ENCODE measurements at regions not wholly inside any gene's neighbourhood (a gene's known extent, or its start where the extent isn't known, plus 50 kb on each side); places are given as distances from the start of the nearest gene placed in this dataset.
"Not testable (repeated sequence)": the region's sequence is repeated elsewhere in the genome, so short reads cannot be mapped to it uniquely, and the experiment has no call there.

GRCh38 chrX:65971151-65971550, 68.7 kb downstream of the VSIG4 start:
- no peaks in the 10 kb centered on the region for H3K36me3 ChIP-seq (ENCODE audit: insufficient read depth, low read length)
- no peaks in the 10 kb centered on the region for H3K4me1 ChIP-seq (ENCODE audit: insufficient read depth, low read length)
- H3K9ac ChIP-seq (ENCODE audit: low read length) = no peak overlapping the region
- H3K9me3 ChIP-seq (ENCODE audit: low read length) = no peaks in the 10 kb centered on the region
- H3K27me3 ChIP-seq (ENCODE audit: control insufficient read depth in 1 of 2, insufficient read depth in 2 of 2, low read length in 2 of 2) = peaks cover 0 to 16% of the 10 kb centered on the region in 2 donors
- no peak overlapping the region for H3K27ac ChIP-seq (ENCODE audit: low read depth, low read length)
- peak overlapping the region in 1 of 2 donors; percentile 5 for H3K4me3 ChIP-seq (ENCODE audit: low read depth in 1 of 2, low read length in 2 of 2)

- H3K4me3 ChIP-seq (ENCODE audit: low read depth in 1 of 2, low read length in 2 of 2); H3K9me3 ChIP-seq (ENCODE audit: low read length); H3K4me1 ChIP-seq (ENCODE audit: insufficient read depth, low read length); H3K27ac ChIP-seq (ENCODE audit: low read depth, low read length); H3K36me3 ChIP-seq (ENCODE audit: insufficient read depth, low read length); H3K9ac ChIP-seq (ENCODE audit: low read length): not testable (repeated sequence)
- H3K27me3 ChIP-seq (ENCODE audit: control insufficient read depth in 1 of 2, insufficient read depth in 2 of 2, low read length in 2 of 2) = peaks cover 0 to 12% of the 10 kb centered on the region in 2 donors
These were observed 72.7 kb downstream of the VSIG4 start for GRCh38 chrX:65967159-65967558.

- Histone ChIP-seq H3K27me3 (ENCODE audit: control insufficient read depth in 1 of 2, insufficient read depth in 2 of 2, low read length in 2 of 2) (no peaks in the 10 kb centered on the region), H3K4me1 (ENCODE audit: insufficient read depth, low read length) (no peaks in the 10 kb centered on the region), H3K36me3 (ENCODE audit: insufficient read depth, low read length) (no peaks in the 10 kb centered on the region), H3K4me3 (ENCODE audit: low read depth in 1 of 2, low read length in 2 of 2) (no peak overlapping the region), H3K9ac (ENCODE audit: low read length) (no peak overlapping the region), H3K27ac (ENCODE audit: low read depth, low read length) (no peak overlapping the region), H3K9me3 (ENCODE audit: low read length) (no peaks in the 10 kb centered on the region)
These were observed 78.2 kb downstream of the VSIG4 start for GRCh38 chrX:65961714-65962113.

- Histone ChIP-seq H3K27ac (ENCODE audit: low read depth, low read length) (no peak overlapping the region), H3K9ac (ENCODE audit: low read length) (no peak overlapping the region), H3K27me3 (ENCODE audit: control insufficient read depth in 1 of 2, insufficient read depth in 2 of 2, low read length in 2 of 2) (no peaks in the 10 kb centered on the region)
These were observed 91.8 kb downstream of the VSIG4 start for GRCh38 chrX:65948103-65948502.

DNA sequence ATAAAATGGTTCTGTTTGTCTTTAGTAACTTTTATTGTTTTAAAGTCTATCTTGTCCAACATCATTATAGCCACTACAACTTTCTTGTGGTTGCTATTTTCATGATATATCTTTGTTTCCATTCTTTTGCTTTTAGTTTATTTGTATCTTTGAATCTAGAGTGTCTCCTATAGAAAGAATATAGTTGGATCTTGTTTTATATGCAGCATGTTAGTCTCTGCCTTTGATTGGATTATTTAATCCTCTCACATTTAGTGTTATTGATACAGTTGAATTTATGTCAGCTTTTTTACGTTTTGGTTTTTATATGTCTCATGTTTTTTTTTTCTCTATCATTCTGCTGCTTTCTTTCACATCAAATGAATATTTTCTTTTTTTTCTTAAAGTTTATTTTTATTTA, 98.1 kb downstream of the VSIG4 start:
- Histone ChIP-seq H3K27ac (ENCODE audit: low read depth, low read length) (no peak overlapping the region), H3K36me3 (ENCODE audit: insufficient read depth, low read length) (no peaks in the 10 kb centered on the region), H3K9ac (ENCODE audit: low read length) (no peak overlapping the region), H3K27me3 (ENCODE audit: control insufficient read depth in 1 of 2, insufficient read depth in 2 of 2, low read length in 2 of 2) (no peaks in the 10 kb centered on the region), H3K4me1 (ENCODE audit: insufficient read depth, low read length) (no peaks in the 10 kb centered on the region), H3K9me3 (ENCODE audit: low read length) (no peaks in the 10 kb centered on the region), H3K4me3 (ENCODE audit: low read depth in 1 of 2, low read length in 2 of 2) (no peak overlapping the region)

More at GRCh38 chrX:65948103-65948502, 91.8 kb downstream of the VSIG4 start:
- H3K9me3 ChIP-seq (ENCODE audit: low read length) = no peaks in the 10 kb centered on the region
- no peaks in the 10 kb centered on the region for H3K36me3 ChIP-seq (ENCODE audit: insufficient read depth, low read length)
- H3K4me1 ChIP-seq (ENCODE audit: insufficient read depth, low read length) = no peaks in the 10 kb centered on the region
- no peak overlapping the region for H3K4me3 ChIP-seq (ENCODE audit: low read depth in 1 of 2, low read length in 2 of 2)

GRCh38 chrX:65933085-65933589, 106.7 kb downstream of the VSIG4 start:
- Histone ChIP-seq H3K27me3 (ENCODE audit: control insufficient read depth in 1 of 2, insufficient read depth in 2 of 2, low read length in 2 of 2) (peaks cover 0 to 8% of the 10 kb centered on the region in 2 donors), H3K4me1 (ENCODE audit: insufficient read depth, low read length) (no peaks in the 10 kb centered on the region), H3K4me3 (ENCODE audit: low read depth in 1 of 2, low read length in 2 of 2) (no peak overlapping the region), H3K9me3 (ENCODE audit: low read length) (no peaks in the 10 kb centered on the region), H3K36me3 (ENCODE audit: insufficient read depth, low read length) (no peaks in the 10 kb centered on the region), H3K9ac (ENCODE audit: low read length) (no peak overlapping the region), H3K27ac (ENCODE audit: low read depth, low read length) (no peak overlapping the region)

- Histone ChIP-seq H3K36me3 (ENCODE audit: insufficient read depth, low read length) (no peaks in the 10 kb centered on the region), H3K27me3 (ENCODE audit: control insufficient read depth in 1 of 2, insufficient read depth in 2 of 2, low read length in 2 of 2) (peaks cover 0 to 8% of the 10 kb centered on the region in 2 donors), H3K27ac (ENCODE audit: low read depth, low read length) (no peak overlapping the region), H3K4me1 (ENCODE audit: insufficient read depth, low read length) (no peaks in the 10 kb centered on the region), H3K4me3 (ENCODE audit: low read depth in 1 of 2, low read length in 2 of 2) (no peak overlapping the region), H3K9ac (ENCODE audit: low read length) (no peak overlapping the region), H3K9me3 (ENCODE audit: low read length) (no peaks in the 10 kb centered on the region)
These were observed 107.5 kb downstream of the VSIG4 start for GRCh38 chrX:65932173-65933084.

GRCh38 chrX:65928522-65928921, 111.4 kb downstream of the VSIG4 start:
- H3K4me3 ChIP-seq (ENCODE audit: low read depth in 1 of 2, low read length in 2 of 2) = no peak overlapping the region
- no peak overlapping the region for H3K27ac ChIP-seq (ENCODE audit: low read depth, low read length)
- no peak overlapping the region for H3K9ac ChIP-seq (ENCODE audit: low read length)
- H3K36me3 ChIP-seq (ENCODE audit: insufficient read depth, low read length) = no peaks in the 10 kb centered on the region
- no peaks in the 10 kb centered on the region for H3K9me3 ChIP-seq (ENCODE audit: low read length)
- H3K4me1 ChIP-seq (ENCODE audit: insufficient read depth, low read length) = no peaks in the 10 kb centered on the region
- H3K27me3 ChIP-seq (ENCODE audit: control insufficient read depth in 1 of 2, insufficient read depth in 2 of 2, low read length in 2 of 2) = peaks cover 0 to 19% of the 10 kb centered on the region in 2 donors

- not testable (repeated sequence) for H3K9me3 ChIP-seq (ENCODE audit: low read length); H3K9ac ChIP-seq (ENCODE audit: low read length); H3K27ac ChIP-seq (ENCODE audit: low read depth, low read length); H3K4me1 ChIP-seq (ENCODE audit: insufficient read depth, low read length); H3K4me3 ChIP-seq (ENCODE audit: low read depth in 1 of 2, low read length in 2 of 2); H3K36me3 ChIP-seq (ENCODE audit: insufficient read depth, low read length)
- peaks cover 0 to 19% of the 10 kb centered on the region in 2 donors for H3K27me3 ChIP-seq (ENCODE audit: control insufficient read depth in 1 of 2, insufficient read depth in 2 of 2, low read length in 2 of 2)
These were observed 112.5 kb downstream of the VSIG4 start for GRCh38 chrX:65927386-65927785.

DNA sequence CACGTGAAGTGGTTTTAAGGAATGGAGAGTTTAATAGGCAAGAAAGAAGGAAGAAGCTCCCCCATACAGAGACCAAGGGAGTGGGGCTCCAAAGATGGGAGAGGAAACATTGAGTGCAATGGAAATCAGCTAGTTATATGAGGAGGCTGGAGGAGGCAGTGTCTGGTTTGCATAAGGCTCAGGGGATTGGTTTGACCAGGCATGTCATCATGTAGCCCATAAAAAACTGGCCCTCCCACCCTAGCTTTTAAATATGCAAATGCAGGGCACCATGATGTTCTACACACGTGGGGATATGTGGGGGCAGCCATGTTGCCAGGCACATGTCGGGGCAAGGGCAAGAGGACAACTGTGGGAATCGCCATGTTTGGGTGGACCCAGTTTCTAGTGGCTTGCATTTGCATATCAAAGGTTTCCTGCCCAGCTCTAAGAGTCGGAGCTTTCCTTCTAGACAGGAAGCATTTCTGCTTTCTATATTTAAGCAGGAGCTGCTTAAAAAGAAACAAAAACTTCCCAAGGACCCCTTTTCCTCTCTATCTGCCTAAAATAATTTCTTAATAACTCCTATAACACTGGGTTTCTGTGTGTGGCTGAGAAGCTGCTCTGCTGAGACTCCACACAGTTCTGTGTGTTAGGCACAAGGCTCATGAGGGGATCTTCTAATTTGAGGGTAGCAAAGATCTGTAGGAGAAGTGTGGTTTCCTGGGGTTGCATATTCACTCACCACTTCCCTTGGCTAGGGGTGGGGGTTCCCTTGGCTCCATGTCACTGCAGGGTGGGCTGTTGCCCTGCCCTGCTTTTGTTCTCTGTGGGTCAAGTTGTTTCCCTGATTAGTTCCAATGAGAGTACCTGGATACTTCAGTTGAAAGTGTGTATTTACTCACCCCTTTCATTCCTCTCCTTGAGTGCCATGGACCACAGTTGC, 113.5 kb downstream of the VSIG4 start:
- H3K36me3 ChIP-seq (ENCODE audit: insufficient read depth, low read length) = no peaks in the 10 kb centered on the region
- no peak overlapping the region for H3K27ac ChIP-seq (ENCODE audit: low read depth, low read length)
- no peaks in the 10 kb centered on the region for H3K9me3 ChIP-seq (ENCODE audit: low read length)
- no peaks in the 10 kb centered on the region for H3K4me1 ChIP-seq (ENCODE audit: insufficient read depth, low read length)
- no peak overlapping the region for H3K9ac ChIP-seq (ENCODE audit: low read length)
- H3K27me3 ChIP-seq (ENCODE audit: control insufficient read depth in 1 of 2, insufficient read depth in 2 of 2, low read length in 2 of 2) = peaks cover 0 to 11% of the 10 kb centered on the region in 2 donors
- no peak overlapping the region for H3K4me3 ChIP-seq (ENCODE audit: low read depth in 1 of 2, low read length in 2 of 2)

DNA sequence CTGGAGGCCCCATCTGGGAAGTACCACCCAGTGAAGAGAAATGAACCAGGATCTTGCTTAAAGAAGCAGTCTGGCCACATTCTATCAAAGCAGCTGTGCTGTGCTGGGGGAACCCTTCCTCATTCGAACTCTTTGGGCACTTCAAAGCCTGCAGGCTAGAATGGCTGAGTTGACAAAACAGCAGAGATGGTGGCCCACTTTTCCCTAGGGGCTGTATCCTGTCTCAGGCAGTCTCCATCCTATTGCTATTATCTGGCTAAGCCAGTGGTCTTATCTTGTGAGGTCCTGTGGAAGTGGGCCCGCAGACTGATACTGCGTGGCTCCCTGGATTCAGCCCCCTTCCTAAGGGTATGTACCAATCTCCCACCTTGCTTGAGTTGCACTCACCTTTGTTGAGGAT, 114.3 kb downstream of the VSIG4 start:
- Histone ChIP-seq H3K36me3 (ENCODE audit: insufficient read depth, low read length) (no peaks in the 10 kb centered on the region), H3K27me3 (ENCODE audit: control insufficient read depth in 1 of 2, insufficient read depth in 2 of 2, low read length in 2 of 2) (peaks cover 0 to 16% of the 10 kb centered on the region in 2 donors)

More for the DNA sequence above, 114.3 kb downstream of the VSIG4 start:
- H3K4me3 ChIP-seq (ENCODE audit: low read depth in 1 of 2, low read length in 2 of 2) = no peak overlapping the region
- no peak overlapping the region for H3K27ac ChIP-seq (ENCODE audit: low read depth, low read length)
- no peaks in the 10 kb centered on the region for H3K4me1 ChIP-seq (ENCODE audit: insufficient read depth, low read length)
- H3K9ac ChIP-seq (ENCODE audit: low read length) = no peak overlapping the region
- no peaks in the 10 kb centered on the region for H3K9me3 ChIP-seq (ENCODE audit: low read length)

Measured in muscle layer of colon (tissue), 2 donors.